ENCODE measurements at regions not wholly inside any gene's neighbourhood (a gene's known extent, or its start where the extent isn't known, plus 50 kb on each side); places are given as distances from the start of the nearest gene placed in this dataset.
A peak's percentile ranks its signal among the peaks of the same experiment; 100 is the strongest.
"Not testable (repeated sequence)": the region's sequence is repeated elsewhere in the genome, so short reads cannot be mapped to it uniquely, and the experiment has no call there.

- DNase-seq = no peak
Measured at GRCh38 chr6:14406614-14407331, 289.2 kb downstream of the CD83 start.

DNA sequence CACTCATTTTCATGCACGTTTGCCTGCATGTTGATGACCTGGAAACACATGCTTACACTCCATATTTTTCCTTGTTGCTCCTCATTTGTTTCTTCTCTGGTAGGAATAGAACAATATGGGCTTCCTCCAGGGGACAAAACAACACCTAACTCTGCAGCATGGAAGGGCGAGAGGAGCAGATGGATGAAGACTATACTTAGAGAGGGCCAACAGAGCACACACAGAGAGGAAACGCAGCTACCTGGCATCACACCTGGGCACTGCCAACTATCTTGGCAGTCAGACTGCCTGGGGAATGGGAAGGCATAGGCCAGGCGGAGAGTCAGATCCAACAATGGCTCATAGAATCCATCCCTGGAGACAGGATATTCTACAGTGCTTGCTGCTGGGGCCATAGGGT lies 290.9 kb downstream of the CD83 start:
- DNase-seq = no peak

GRCh38 chr6:14412026-14412425 lies 294.5 kb downstream of the CD83 start:
- no peak for DNase-seq

- no peak for DNase-seq
Measured at GRCh38 chr6:14415452-14415851, 297.9 kb downstream of the CD83 start.

- no peak for DNase-seq
Measured at GRCh38 chr6:14417377-14417776, 299.8 kb downstream of the CD83 start.

DNA sequence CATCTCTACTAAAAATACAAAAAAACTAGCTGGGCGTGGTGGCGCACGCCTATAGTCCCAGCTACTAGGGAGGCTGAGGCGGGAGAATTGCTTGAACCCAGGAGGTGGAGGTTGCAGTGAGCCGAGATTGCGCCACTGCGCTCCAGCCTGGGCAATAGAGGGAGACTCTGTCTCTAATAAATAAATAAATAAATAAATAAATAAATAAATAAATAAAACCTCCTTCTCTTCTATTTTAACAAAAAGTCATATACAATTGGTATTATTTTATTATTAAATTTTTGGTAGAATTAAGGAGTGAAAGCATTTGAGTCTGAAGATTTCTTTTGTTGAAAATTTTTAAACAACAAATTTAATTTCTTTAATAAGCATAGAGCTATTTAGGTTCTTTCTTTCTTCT lies 301.7 kb downstream of the CD83 start:
- not testable (repeated sequence) for DNase-seq

DNA sequence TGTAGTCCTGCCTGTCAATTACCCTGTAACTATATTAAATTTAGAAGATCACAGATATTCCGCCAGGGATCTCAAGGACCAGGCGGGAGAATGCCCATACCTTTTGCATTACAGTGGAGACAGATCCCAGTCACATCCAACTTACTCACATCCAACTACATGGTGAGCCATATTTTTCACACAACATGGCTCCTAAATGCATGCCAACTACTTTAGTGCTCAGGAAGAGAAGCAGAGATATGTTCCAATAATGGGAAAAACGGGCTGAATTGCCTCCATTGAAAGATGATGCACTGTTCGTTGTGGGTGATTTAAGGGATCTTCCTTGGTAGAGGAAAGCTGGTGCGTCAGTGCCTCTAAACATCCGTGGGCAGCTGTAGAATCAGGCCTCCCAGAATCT lies 304.5 kb downstream of the CD83 start:
- DNase-seq = no peak

DNA sequence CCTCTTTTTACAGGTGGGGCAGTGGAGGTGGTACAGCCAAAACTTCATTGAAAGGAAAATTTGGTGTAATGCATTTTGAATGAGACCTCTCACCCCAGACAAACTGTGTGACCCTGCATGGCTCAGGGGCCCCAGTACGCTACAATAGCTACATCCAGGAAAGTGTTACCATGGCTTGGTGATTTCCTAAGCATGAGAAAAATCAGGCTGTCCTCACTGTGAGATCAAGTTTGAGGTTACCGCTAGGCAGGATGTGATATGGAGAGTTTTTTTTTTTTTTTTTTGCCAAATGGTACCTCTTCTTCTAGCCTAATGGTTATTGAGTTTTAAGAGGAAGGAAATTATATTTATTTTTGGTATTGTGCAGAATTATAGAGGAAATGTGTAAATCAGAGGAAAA lies 305.3 kb downstream of the CD83 start:
- no peak for DNase-seq

- DNase-seq = no peak
Measured at GRCh38 chr6:14423330-14423729, 305.8 kb downstream of the CD83 start.

DNA sequence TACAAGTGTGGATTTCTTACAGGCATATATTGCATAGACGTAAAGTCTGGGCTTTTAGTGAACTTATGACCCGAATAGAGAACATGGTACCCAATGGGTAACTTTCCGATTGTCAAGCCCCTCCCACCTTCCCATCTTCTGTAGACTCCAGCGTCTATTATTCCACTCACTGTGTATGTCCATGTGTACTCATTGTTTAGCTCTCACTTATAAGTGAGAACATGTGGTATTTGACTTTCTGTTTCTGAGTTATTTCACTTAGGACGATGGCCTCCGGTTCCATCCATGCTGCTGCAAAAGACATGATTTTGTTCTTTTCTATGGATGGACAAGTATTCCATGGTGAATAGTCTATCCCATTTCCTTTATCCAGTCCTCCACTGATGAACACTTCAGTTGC lies 306.4 kb downstream of the CD83 start:
- no peak for DNase-seq

DNA sequence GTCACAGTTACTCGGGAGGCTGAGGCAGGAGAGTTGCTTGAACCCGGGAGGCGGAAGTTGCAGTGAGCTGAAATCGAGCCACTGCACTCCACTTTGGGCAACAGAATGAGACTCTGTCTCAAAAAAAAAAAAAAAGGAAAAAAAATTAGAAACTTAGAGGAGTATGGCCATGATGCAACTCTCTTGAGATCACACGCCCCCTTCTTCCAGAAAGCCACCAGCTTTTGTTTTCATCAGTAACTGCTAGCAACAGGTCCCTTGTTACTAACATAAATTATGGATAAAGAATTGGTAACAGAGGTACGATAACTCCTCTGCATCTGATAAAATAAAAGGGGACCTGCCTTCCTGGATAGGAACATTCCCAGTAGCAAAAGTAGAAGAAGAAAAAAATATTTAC lies 308.2 kb downstream of the CD83 start:
- DNase-seq = no peak

DNA sequence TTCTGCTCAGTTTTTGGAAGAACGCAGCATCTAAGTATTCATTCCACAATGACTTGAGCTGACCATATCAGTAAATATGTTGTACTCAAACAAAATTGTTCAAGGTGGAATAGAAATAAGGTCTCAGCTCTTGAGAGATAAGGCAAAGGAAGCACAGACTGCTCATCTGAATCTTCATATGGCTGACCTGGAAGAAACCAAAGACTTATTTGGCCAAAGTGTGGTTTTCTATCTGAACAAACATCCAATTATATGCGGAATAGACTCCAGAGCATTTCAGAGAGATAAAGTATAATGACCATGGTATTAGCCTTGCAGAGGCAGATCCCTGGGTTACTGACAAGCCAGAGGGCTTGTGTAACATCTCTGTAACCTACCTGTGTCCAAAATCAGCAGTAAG lies 308.7 kb downstream of the CD83 start:
- no peak for DNase-seq

DNA sequence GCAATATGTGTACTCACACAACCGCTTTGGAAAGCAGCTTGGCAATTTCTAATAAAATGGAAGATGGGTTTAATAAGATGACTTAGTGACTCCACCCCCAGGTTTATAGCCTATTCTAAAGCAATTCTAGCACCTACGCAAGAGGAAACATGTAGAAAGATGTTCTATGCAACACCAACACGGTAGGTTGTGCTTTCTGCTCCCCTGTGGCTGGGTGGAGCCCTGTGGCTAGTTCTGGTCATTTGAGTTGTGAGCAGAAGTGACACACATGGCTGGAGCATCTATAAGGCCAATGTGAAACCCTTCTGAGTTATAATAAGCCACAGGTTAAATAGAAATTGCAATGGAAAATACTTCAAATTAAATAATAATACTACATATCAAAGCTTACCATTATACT lies 310.7 kb downstream of the CD83 start:
- DNase-seq = no peak

- DNase-seq = no peak
Measured at GRCh38 chr6:14429396-14429795, 311.8 kb downstream of the CD83 start.

GRCh38 chr6:14430218-14430617 lies 312.6 kb downstream of the CD83 start:
- DNase-seq = no peak

DNA sequence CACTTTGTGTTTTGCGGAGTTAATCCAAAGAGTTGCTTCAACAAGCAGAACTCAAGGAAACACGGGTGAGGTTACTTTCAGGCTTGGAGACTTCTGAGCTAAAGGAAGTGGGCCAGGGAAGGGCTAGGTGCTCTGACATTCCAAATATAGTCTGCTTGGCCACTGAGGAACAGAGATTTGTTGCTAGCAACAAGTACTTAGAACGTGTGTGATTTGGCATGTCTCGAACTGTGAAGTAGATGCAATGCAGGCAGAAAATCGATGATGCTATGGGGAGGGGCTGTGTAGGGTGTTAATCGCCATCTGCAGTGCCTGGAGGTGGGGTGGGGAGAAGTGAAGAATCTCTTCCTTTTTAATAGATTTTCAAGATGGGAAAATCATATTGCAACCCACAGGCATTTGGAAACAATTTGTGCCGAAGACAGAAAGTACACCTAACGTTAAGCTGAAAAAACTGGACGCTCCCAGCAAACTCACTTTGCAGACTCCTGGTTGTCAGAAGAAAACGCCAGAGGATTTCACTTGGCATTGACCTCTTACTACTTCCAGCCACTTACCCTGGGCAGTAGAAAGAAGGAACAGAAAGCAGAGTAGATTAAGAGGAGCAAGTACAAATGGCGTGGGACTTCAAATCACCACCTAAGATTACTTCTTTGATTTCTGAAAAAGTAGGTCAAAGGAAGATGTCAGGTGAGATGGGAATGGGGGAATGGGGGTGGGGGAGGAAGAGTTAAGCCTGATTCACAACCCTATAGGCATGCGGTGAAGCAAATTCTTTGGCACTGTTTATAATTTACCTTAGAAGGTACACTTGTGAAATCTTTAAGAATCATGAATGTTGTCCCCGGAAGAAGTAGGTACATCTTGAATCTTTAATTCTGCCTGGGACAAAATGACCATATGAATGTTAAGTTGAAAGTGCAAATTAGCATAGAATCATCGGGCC lies 314.1 kb downstream of the CD83 start:
- DNase-seq = no peak

- no peak for DNase-seq
Measured at GRCh38 chr6:14434916-14435690, 317.5 kb downstream of the CD83 start.

DNA sequence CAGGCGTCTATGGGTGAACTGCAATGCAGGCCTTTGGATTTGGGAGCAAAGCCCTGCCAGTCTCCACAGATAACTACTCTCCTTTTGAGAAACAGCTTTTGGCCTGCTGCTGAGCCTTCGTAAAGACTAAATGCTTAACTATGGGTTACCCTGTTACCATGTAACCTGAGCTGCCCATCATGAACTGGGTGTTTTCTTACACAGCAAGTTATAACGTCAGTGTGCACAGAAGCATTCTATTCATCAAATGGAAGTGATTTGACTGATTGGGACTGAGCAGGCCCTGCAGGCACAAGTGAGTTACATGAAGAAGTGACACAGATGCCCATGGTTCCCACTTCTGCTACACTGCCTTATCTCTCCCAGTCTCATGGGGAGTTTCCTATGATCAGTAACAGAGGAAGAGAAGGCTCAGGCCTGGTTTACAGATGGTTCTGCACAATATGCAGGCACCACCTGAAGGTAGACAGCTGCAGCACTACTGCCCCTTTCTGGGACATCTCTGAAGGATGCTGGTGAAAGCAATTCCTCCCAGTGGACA lies 319.1 kb downstream of the CD83 start:
- DNase-seq = peak in 2 of 3 donors; percentile 21 to 23

- DNase-seq = no peak
Measured at GRCh38 chr6:14439419-14439818, 321.8 kb downstream of the CD83 start.

- DNase-seq = no peak
Measured at GRCh38 chr6:14440215-14440910, 322.8 kb downstream of the CD83 start.

DNA sequence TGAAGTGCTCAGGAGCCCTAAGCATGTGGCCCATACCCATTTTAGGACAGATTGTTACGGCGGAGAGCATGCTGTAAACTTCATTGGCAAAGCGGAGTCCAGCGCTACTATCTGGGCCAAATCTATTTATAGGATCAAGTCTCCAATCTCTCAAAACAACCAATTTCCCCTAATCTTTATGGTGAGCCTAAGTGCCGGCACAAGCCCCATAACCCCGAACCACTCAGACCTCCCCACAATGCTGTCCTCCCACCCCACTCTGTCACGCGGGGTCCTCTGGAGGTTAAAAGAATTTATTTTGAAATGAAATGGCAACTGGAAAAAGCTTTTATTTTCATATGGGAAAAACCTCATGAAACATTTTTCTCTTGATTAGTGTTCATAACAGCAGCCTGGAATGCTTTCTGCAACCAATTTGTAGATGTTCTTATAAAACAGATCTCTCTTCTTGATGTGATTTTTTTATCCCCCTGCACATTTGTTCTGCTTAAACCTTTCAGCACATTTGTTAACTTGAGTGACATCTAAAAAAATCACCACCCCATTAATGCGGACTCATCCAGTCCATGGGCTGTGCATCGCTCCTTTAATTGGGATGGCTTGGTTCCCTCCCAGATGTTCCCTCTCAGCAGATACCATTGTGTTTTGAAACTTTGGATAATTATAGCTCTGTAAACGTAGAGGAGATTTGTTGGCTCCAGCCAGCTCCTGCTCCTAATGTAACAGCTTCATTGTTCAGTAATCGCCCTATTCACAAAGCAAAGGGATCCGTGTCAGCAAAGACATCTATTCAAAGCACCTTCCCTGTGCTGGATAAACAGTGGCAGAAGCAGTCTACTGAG lies 323.6 kb downstream of the CD83 start:
- DNase-seq = no peak

- DNase-seq = peak; percentile 62 to 68 (median 66)
Measured at GRCh38 chr6:14442242-14442641, 324.7 kb downstream of the CD83 start.
